GM13977 (cell line): ENCODE measurements at regions not wholly inside any gene's neighbourhood (a gene's known extent, or its start where the extent isn't known, plus 50 kb on each side); places are given as distances from the start of the nearest gene placed in this dataset.

ENCODE experiments used
- DNase-seq: peaks from one replicate; pipeline ENCODE4 v3.0.0; 2012; ENCODE audit warnings: low spot score
- CTCF ChIP-seq: IDR thresholded peaks from 2 replicates; pipeline ENCODE4 v1.5.1; 2012; ENCODE audit warnings: mild to moderate bottlenecking, control low read depth; ENCODE audit not compliant: insufficient read depth; ENCODE audit errors: extremely low read depth, missing control alignments
- in situ Hi-C: fragments of 300-500 bp; cut with MboI; formaldehyde crosslinking; loops from one replicate; pipeline ENCODE4 v1.12.0; 2022; ENCODE audit warnings: low sequenced_read_pairs, low pct_unique_long_range_greater_than_20kb, mixed read lengths, inconsistent platforms; ENCODE audit not compliant: unreplicated experiment

GRCh38 chr6:25058441-25058840 is 122.7 kb upstream of the RIPOR2 start:
- DNase-seq: no peak
- in situ Hi-C loops: no loop called here
- TF ChIP-seq CTCF: no peak

DNA sequence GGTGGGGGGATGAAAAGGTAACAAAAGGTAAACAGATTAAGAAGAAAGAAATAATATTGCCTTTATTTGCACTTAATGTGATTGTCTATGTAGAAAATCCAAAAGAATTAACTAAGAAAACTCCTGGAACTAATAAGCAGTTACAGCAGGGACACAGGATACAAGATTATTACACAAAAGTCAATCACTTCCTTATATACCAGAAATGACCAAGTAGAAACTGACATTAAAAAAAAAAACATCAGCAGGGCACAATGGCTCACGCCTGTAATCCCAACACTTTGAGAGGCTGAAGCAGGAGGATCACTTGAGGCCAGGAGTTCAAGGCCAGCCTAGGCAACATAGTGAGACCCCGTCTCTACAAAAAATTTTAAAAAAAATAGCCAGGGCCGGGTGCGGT is 123.2 kb upstream of the RIPOR2 start:
- DNase-seq: no peak
- TF ChIP-seq CTCF: no peak
- in situ Hi-C loops: no loop called here

DNA sequence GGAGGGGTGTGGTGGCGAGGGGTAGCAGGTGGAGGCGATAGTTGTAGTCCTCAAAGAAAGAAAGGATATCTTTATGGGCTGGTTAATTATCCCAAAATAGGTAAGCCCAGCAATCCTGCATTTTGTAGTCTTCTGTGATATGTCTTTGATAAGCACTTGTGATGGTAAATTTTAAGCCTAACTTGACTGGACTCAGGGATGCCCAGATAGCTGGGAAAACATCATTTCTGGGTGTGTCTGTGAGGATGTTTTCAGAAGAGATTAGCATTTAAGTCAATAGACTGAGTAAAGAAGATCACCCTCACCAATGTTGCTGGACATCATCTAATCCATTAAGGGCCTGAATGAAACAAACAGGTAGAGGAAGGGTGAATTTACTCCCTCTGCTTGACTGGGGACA is 124.8 kb upstream of the RIPOR2 start:
- in situ Hi-C loops: no loop called here
- no peak for TF ChIP-seq CTCF
- no peak for DNase-seq

GRCh38 chr6:25061289-25061936 is 125.7 kb upstream of the RIPOR2 start:
- in situ Hi-C loops: no loop called here
- no peak for TF ChIP-seq CTCF
- no peak for DNase-seq

- TF ChIP-seq CTCF: no peak
- in situ Hi-C loops: no loop called here
- DNase-seq: no peak
These were observed 126.5 kb upstream of the RIPOR2 start for GRCh38 chr6:25062070-25062811.

GRCh38 chr6:25064006-25064405 is 128.2 kb upstream of the RIPOR2 start:
- in situ Hi-C loops: no loop called here
- DNase-seq: no peak
- TF ChIP-seq CTCF: no peak
